GM06990 (cell line): ENCODE measurements at regions not wholly inside any gene's neighbourhood (a gene's known extent, or its start where the extent isn't known, plus 50 kb on each side); places are given as distances from the start of the nearest gene placed in this dataset.
"Not testable (repeated sequence)": the region's sequence is repeated elsewhere in the genome, so short reads cannot be mapped to it uniquely, and the experiment has no call there.

ENCODE experiments used
- DNase-seq: peaks from one replicate; pipeline ENCODE4 v3.0.0-alpha.2; 2011; ENCODE audit not compliant: insufficient read length; ENCODE audit errors: extremely low read depth
- H3K27me3 ChIP-seq: replicated peaks from 2 replicates; pipeline ENCODE4 v1.6.0; 2011; ENCODE audit warnings: low read length; ENCODE audit not compliant: control insufficient read depth, insufficient read depth
- H3K36me3 ChIP-seq: 2 replicates; pipeline ENCODE4 v1.5.1; 2011; ENCODE audit warnings: low read length; ENCODE audit not compliant: control insufficient read depth, insufficient read depth
- H3K4me3 ChIP-seq: replicated peaks from 2 replicates; pipeline ENCODE4 v1.5.1; 2011; ENCODE audit warnings: low read depth, mild to moderate bottlenecking, control low read depth, low read length
- TF ChIP-seq, protein P1 (sequence below): IDR thresholded peaks from 2 replicates; pipeline ENCODE4 v1.5.1; 2011; ENCODE audit warnings: low read length, control low read depth, mild to moderate bottlenecking, inconsistent platforms; ENCODE audit not compliant: insufficient read depth, poor library complexity, severe bottlenecking

GRCh38 chr14:71429902-71430301, 502.3 kb upstream of the RGS6 start:
- Histone ChIP-seq H3K4me3 (no peak overlapping the region), H3K36me3 (no peaks in the 10 kb centered on the region), H3K27me3 (no peaks in the 10 kb centered on the region)
- no peak for DNase-seq
- TF ChIP-seq, protein P1, sequence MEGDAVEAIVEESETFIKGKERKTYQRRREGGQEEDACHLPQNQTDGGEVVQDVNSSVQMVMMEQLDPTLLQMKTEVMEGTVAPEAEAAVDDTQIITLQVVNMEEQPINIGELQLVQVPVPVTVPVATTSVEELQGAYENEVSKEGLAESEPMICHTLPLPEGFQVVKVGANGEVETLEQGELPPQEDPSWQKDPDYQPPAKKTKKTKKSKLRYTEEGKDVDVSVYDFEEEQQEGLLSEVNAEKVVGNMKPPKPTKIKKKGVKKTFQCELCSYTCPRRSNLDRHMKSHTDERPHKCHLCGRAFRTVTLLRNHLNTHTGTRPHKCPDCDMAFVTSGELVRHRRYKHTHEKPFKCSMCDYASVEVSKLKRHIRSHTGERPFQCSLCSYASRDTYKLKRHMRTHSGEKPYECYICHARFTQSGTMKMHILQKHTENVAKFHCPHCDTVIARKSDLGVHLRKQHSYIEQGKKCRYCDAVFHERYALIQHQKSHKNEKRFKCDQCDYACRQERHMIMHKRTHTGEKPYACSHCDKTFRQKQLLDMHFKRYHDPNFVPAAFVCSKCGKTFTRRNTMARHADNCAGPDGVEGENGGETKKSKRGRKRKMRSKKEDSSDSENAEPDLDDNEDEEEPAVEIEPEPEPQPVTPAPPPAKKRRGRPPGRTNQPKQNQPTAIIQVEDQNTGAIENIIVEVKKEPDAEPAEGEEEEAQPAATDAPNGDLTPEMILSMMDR = no peak

- H3K4me3 ChIP-seq = no peak overlapping the region; the same call in 1 of the 2 replicates
- DNase-seq = no peak
- TF ChIP-seq, protein P1 = no peak
- no peaks in the 10 kb centered on the region for H3K36me3 ChIP-seq
- no peaks in the 10 kb centered on the region for H3K27me3 ChIP-seq
These were observed 501.9 kb upstream of the RGS6 start for GRCh38 chr14:71430321-71430677.

DNA sequence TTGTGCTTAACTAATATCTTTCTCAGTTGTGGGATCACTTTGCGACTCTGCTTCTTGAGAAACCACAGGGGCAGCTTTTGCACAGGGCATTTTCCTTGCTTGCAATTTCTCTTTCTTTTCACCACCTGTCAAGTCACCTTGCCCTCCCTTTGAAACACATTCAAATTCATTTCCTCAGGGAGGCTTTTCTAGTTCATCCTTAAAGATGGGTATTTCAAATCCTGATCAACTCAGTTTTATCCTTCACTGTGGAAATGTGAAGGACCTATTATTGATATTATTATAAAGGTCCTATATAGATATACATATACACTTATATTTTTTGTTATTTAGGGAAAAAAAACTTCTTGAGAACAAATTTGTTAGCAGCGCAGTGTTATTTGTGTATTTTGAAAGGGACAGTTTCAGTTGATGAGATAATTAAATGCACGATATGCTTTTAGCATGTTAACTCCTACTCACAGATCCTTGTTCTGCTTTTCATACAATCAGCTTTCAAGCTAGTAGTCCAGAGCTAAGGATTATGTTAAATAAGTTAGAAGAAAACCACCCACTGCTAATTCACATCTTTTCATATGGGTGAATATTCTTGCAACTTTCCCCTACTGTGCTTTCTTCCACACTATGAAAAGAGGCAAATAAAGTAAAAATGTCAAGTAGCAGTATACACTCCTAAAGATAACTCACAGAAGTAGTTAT, 501.4 kb upstream of the RGS6 start:
- no peak overlapping the region for H3K4me3 ChIP-seq
- DNase-seq = peak; percentile 52
- H3K36me3 ChIP-seq = no peaks in the 10 kb centered on the region
- no peaks in the 10 kb centered on the region for H3K27me3 ChIP-seq
- TF ChIP-seq, protein P1 = no peak

- Histone ChIP-seq H3K27me3 (no peaks in the 10 kb centered on the region), H3K36me3 (no peaks in the 10 kb centered on the region), H3K4me3 (no peak overlapping the region)
- TF ChIP-seq, protein P1 = no peak
- DNase-seq = no peak
These were observed 499.7 kb upstream of the RGS6 start for GRCh38 chr14:71432334-71433110.

DNA sequence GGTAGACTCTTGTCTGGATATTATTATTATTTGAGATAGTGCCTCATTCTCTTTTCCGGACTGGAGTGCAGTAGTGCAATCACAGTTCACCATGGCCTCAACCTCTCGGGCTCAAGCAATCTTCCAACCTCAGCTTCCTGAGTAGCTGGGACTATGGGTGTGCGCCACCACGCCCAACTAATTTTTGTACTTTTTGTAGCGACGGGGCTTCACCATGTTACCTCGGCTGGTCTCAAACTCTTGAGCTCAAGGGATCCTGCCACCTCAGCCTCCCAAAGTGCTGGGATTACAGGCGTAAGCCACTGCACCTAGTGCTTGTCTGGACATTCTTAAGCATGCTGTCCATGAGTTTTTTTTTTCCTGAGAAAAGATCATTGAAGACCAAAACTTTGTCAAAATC, 498.9 kb upstream of the RGS6 start:
- Histone ChIP-seq H3K36me3 (no peaks in the 10 kb centered on the region), H3K27me3 (no peaks in the 10 kb centered on the region), H3K4me3 (no peak overlapping the region)
- no peak for DNase-seq
- TF ChIP-seq, protein P1 = no peak

GRCh38 chr14:71435641-71436040, 496.6 kb upstream of the RGS6 start:
- H3K27me3 ChIP-seq, DNase-seq, H3K4me3 ChIP-seq, H3K36me3 ChIP-seq: not testable (repeated sequence)
